ENCODE measurements at regions not wholly inside any gene's neighbourhood (a gene's known extent, or its start where the extent isn't known, plus 50 kb on each side); places are given as distances from the start of the nearest gene placed in this dataset.

DNA sequence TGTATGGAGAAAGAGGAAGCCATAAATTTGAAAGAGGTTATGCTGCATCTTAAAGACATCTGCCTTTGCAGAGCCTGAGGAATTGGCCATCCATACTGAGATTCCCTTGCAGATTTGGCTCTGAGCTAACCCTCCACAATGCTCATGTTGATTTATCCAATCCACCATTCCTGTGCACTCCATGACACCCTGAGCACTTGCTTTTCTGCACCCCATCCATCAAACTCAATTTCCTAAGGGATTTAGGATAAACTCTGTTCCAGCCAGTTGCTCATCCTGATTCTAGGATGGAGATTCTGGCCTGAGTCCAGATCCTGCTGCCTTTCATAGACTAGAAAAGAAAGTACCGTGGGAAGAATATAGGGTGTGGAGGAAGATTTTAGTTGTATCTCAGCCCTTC, 379.2 kb upstream of the LARGE1 start:
- no peak for TF ChIP-seq EZH2 (IDR thresholded peaks at IDR 0.05; ENCODE audit: low read length)
- TF ChIP-seq, protein P1, sequence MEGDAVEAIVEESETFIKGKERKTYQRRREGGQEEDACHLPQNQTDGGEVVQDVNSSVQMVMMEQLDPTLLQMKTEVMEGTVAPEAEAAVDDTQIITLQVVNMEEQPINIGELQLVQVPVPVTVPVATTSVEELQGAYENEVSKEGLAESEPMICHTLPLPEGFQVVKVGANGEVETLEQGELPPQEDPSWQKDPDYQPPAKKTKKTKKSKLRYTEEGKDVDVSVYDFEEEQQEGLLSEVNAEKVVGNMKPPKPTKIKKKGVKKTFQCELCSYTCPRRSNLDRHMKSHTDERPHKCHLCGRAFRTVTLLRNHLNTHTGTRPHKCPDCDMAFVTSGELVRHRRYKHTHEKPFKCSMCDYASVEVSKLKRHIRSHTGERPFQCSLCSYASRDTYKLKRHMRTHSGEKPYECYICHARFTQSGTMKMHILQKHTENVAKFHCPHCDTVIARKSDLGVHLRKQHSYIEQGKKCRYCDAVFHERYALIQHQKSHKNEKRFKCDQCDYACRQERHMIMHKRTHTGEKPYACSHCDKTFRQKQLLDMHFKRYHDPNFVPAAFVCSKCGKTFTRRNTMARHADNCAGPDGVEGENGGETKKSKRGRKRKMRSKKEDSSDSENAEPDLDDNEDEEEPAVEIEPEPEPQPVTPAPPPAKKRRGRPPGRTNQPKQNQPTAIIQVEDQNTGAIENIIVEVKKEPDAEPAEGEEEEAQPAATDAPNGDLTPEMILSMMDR (optimal IDR thresholded peaks at IDR 0.05 in 1 of 3, IDR thresholded peaks at IDR 0.05 in 1 of 3, conservative IDR thresholded peaks at IDR 0.05 in 1 of 3; ENCODE audit: extremely low read depth in 1 of 3, insufficient read depth in 2 of 3, low read length in 3 of 3), result no peak

Measured in keratinocyte (primary cell).